ENCODE measurements at regions not wholly inside any gene's neighbourhood (a gene's known extent, or its start where the extent isn't known, plus 50 kb on each side); places are given as distances from the start of the nearest gene placed in this dataset.

- no peaks in the 10 kb centered on the region for H3K9me3 ChIP-seq (ENCODE audit: control insufficient read depth, insufficient read depth, low read depth, low read length)
- H2AFZ ChIP-seq (ENCODE audit: low read length): no peak overlapping the region
- no peaks in the 10 kb centered on the region for H3K79me2 ChIP-seq (ENCODE audit: control insufficient read depth, insufficient read depth, low read length)
- H3K27ac ChIP-seq (ENCODE audit: insufficient read depth, low read length): no peak overlapping the region
- DNase-seq (ENCODE audit: low read depth in 2 of 2): no peak
- no peak overlapping the region for H3K4me2 ChIP-seq (ENCODE audit: extremely low read depth, insufficient read depth, low read length)
- H4K20me1 ChIP-seq (ENCODE audit: control insufficient read depth, extremely low read depth, insufficient read depth, low read length): no peaks in the 10 kb centered on the region
- TF ChIP-seq EZH2 (IDR thresholded peaks at IDR 0.05; ENCODE audit: low read length, missing control alignments): no peak
- TF ChIP-seq, protein P1, sequence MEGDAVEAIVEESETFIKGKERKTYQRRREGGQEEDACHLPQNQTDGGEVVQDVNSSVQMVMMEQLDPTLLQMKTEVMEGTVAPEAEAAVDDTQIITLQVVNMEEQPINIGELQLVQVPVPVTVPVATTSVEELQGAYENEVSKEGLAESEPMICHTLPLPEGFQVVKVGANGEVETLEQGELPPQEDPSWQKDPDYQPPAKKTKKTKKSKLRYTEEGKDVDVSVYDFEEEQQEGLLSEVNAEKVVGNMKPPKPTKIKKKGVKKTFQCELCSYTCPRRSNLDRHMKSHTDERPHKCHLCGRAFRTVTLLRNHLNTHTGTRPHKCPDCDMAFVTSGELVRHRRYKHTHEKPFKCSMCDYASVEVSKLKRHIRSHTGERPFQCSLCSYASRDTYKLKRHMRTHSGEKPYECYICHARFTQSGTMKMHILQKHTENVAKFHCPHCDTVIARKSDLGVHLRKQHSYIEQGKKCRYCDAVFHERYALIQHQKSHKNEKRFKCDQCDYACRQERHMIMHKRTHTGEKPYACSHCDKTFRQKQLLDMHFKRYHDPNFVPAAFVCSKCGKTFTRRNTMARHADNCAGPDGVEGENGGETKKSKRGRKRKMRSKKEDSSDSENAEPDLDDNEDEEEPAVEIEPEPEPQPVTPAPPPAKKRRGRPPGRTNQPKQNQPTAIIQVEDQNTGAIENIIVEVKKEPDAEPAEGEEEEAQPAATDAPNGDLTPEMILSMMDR (conservative IDR thresholded peaks at IDR 0.05 in 1 of 2, IDR thresholded peaks at IDR 0.05 in 1 of 2; ENCODE audit: low read depth in 1 of 2, low read length in 2 of 2): no peak
- no peak overlapping the region for H3K9ac ChIP-seq (ENCODE audit: insufficient read depth, low read length)
- no peaks in the 10 kb centered on the region for H3K36me3 ChIP-seq (ENCODE audit: control insufficient read depth, insufficient read depth, low read length)
- no peaks in the 10 kb centered on the region for H3K4me1 ChIP-seq (ENCODE audit: control insufficient read depth, extremely low read depth, insufficient read depth, low read length)
- H3K4me3 ChIP-seq (replicated peaks in 1 of 4; ENCODE audit: control extremely low read depth in 1 of 4, insufficient read depth in 1 of 4, low read depth in 3 of 4, low read length in 4 of 4): no peak overlapping the region
- H3K27me3 ChIP-seq (ENCODE audit: control insufficient read depth, insufficient read depth, low read length): no peaks in the 10 kb centered on the region
Measured at GRCh38 chr4:119932277-119932676, 134.4 kb downstream of the MAD2L1 start.

DNA sequence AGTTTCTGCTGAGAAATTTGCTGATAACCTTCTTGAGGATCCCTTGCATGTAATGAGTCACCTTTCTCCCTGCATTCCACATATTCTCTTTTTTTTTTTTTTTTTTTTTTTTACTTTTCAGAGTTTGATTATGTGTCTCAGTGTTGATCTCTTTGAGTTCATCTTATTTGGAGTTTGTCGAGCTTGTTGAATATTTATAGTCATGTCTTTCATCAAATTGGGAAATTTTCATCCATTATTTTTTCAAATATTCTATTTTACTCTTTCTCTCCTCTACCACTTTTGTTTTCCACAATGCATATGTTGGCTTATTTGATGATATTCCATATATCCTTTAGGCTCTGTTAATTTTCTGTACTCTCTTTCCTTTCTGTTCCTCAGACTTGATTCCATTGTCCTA, 136.1 kb downstream of the MAD2L1 start:
- H4K20me1 ChIP-seq (ENCODE audit: control insufficient read depth, extremely low read depth, insufficient read depth, low read length): no peaks in the 10 kb centered on the region
- H3K27me3 ChIP-seq (ENCODE audit: control insufficient read depth, insufficient read depth, low read length): no peaks in the 10 kb centered on the region
- no peak overlapping the region for H3K4me2 ChIP-seq (ENCODE audit: extremely low read depth, insufficient read depth, low read length)
- H3K9me3 ChIP-seq (ENCODE audit: control insufficient read depth, insufficient read depth, low read depth, low read length): no peaks in the 10 kb centered on the region
- H3K79me2 ChIP-seq (ENCODE audit: control insufficient read depth, insufficient read depth, low read length): no peaks in the 10 kb centered on the region
- no peak overlapping the region for H3K4me3 ChIP-seq (replicated peaks in 1 of 4; ENCODE audit: control extremely low read depth in 1 of 4, insufficient read depth in 1 of 4, low read depth in 3 of 4, low read length in 4 of 4)
- H2AFZ ChIP-seq (ENCODE audit: low read length): no peak overlapping the region
- no peaks in the 10 kb centered on the region for H3K4me1 ChIP-seq (ENCODE audit: control insufficient read depth, extremely low read depth, insufficient read depth, low read length)
- peak in 1 of 2 donors; percentile 11 for DNase-seq (ENCODE audit: low read depth in 2 of 2)
- no peak overlapping the region for H3K9ac ChIP-seq (ENCODE audit: insufficient read depth, low read length)
- H3K27ac ChIP-seq (ENCODE audit: insufficient read depth, low read length): no peak overlapping the region
- H3K36me3 ChIP-seq (ENCODE audit: control insufficient read depth, insufficient read depth, low read length): no peaks in the 10 kb centered on the region
- TF ChIP-seq EZH2 (IDR thresholded peaks at IDR 0.05; ENCODE audit: low read length, missing control alignments): no peak
- TF ChIP-seq, protein P1 (conservative IDR thresholded peaks at IDR 0.05 in 1 of 2, IDR thresholded peaks at IDR 0.05 in 1 of 2; ENCODE audit: low read depth in 1 of 2, low read length in 2 of 2): no peak

GRCh38 chr4:119921830-119922229, 144.8 kb downstream of the MAD2L1 start:
- no peak for DNase-seq (ENCODE audit: low read depth in 2 of 2)
- H3K4me3 ChIP-seq (replicated peaks in 1 of 4; ENCODE audit: control extremely low read depth in 1 of 4, insufficient read depth in 1 of 4, low read depth in 3 of 4, low read length in 4 of 4): no peak overlapping the region
- H2AFZ ChIP-seq (ENCODE audit: low read length): no peak overlapping the region
- H3K9ac ChIP-seq (ENCODE audit: insufficient read depth, low read length): no peak overlapping the region
- H4K20me1 ChIP-seq (ENCODE audit: control insufficient read depth, extremely low read depth, insufficient read depth, low read length): no peaks in the 10 kb centered on the region
- no peak overlapping the region for H3K4me2 ChIP-seq (ENCODE audit: extremely low read depth, insufficient read depth, low read length)
- no peaks in the 10 kb centered on the region for H3K4me1 ChIP-seq (ENCODE audit: control insufficient read depth, extremely low read depth, insufficient read depth, low read length)
- H3K27ac ChIP-seq (ENCODE audit: insufficient read depth, low read length): no peak overlapping the region
- TF ChIP-seq, protein P1 (conservative IDR thresholded peaks at IDR 0.05 in 1 of 2, IDR thresholded peaks at IDR 0.05 in 1 of 2; ENCODE audit: low read depth in 1 of 2, low read length in 2 of 2): no peak
- TF ChIP-seq EZH2 (IDR thresholded peaks at IDR 0.05; ENCODE audit: low read length, missing control alignments): no peak
- no peaks in the 10 kb centered on the region for H3K9me3 ChIP-seq (ENCODE audit: control insufficient read depth, insufficient read depth, low read depth, low read length)
- no peaks in the 10 kb centered on the region for H3K79me2 ChIP-seq (ENCODE audit: control insufficient read depth, insufficient read depth, low read length)
- no peaks in the 10 kb centered on the region for H3K36me3 ChIP-seq (ENCODE audit: control insufficient read depth, insufficient read depth, low read length)
- H3K27me3 ChIP-seq (ENCODE audit: control insufficient read depth, insufficient read depth, low read length): no peaks in the 10 kb centered on the region

All from fibroblast of lung (primary cell).